GM19099 (cell line): ENCODE measurements at regions not wholly inside any gene's neighbourhood (a gene's known extent, or its start where the extent isn't known, plus 50 kb on each side); places are given as distances from the start of the nearest gene placed in this dataset.

Experiments
- POLR2A ChIP-seq: IDR thresholded peaks from 3 replicates; pipeline ENCODE4 v1.6.1; 2011; ENCODE audit warnings: low read depth; ENCODE audit not compliant: insufficient read length; ENCODE audit errors: extremely low read depth

DNA sequence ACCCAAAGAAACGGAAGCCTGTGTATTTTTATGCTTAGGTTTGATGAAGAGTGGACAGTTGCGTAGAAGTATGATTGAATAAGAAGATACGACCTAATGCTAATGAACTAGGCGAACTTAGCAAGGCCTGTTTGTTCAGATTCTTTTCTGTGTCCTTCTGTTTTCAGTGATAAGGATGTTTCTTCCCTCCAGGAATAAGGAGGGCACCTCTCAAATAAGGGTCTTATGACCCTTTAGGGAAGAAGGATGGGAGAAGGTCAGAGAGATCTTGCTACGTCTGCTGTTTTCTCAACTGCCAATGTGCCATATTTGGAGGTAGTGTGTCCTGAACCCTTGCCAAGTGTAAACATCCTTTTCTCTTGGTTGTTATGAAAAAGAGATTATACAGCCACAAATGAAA, 524.8 kb downstream of the UTRN start:
- TF ChIP-seq POLR2A: no peak

DNA sequence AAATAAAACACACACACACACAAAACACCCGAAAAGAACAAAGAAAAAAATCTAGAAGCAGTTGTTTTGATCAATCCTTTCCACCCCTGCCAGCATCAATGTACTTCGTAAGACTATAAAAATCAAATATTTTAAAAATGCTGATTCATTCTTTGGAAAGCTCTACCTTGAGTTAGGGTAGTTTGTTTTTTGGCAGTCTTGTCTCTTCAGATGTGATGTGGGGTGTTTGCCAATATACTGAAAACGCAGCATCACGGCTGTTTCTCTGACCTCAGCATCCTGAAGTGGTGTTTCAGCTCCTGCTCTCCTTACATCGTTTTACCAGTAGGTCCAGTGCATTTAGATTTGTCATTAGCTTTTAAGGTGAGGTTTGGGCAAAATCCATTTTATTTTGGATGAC, 526.0 kb downstream of the UTRN start:
- no peak for TF ChIP-seq POLR2A

DNA sequence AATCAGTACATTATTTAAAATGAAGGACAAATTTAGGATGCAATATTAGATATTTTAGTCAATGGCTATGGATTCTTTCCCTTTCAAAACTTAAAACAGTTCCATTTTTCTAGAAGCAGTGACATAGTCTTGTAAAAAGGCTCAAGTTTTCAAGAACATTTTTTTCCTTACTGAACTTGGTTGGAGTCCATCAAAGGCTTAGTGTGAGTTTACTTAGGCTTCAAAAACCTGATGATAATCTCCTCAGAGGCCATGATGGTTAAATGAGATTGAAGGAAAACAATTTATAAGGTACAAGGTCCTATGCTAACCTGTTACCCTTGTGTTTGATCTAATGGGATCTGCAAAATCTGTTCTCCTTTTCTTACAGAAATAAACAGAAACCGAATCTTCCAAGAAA, 531.8 kb downstream of the UTRN start:
- TF ChIP-seq POLR2A: no peak

DNA sequence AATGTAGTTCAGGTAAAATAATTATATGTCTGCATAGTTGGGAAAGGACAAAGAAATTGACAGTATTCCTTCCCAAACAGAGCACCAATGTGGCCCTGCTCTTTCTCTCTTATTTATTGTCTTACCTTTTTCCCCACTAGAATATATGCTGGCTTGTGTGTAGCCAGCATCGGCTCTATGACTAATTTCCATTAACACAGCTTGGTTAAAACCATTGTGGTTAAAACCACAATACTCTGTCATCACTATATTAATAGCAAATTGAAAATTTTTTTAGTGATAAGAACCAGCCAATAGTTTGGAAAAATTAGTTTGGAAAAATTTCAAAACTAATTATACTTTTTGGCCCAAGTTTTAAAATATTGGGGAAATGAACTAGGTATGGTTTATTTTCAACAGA, 535.1 kb downstream of the UTRN start:
- no peak for TF ChIP-seq POLR2A

DNA sequence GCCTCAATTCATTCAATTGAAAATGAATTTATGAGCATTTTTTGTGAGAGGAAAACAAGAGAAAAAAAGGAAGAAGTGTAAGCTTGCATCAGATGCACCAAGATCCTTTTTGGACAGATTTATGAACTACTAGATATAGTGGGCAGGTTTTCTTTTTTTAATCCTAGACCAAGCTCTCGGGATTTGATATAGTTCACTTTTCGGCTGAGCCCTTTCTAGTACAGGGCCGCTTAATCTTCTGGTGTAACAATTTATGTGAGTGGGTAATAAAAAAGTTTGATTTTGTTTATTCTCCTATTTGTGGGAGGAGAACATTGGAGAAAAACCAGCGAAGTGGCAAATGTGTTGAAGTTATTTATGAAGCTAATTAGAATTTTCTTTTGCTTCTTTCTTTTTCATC, 538.0 kb downstream of the UTRN start:
- no peak for TF ChIP-seq POLR2A

DNA sequence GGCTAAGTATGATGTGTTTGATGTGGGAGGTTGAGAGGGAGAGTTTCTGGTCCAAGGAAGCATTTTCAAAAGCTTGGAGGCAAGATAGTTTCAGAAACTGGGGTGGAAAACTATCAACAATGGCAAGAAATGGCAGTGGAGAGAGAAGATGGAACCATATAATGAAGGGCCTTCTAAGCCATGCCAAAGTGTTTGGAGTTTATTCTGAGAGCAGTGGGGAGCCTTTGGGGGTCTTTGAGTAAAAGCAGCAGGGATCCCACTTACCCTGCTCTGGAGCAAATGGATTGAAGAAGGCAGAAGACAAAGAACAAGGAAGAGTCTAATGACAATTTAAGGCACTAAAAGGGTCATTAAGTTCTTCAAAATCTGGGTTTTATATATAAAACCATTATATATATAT, 538.9 kb downstream of the UTRN start:
- no peak for TF ChIP-seq POLR2A

DNA sequence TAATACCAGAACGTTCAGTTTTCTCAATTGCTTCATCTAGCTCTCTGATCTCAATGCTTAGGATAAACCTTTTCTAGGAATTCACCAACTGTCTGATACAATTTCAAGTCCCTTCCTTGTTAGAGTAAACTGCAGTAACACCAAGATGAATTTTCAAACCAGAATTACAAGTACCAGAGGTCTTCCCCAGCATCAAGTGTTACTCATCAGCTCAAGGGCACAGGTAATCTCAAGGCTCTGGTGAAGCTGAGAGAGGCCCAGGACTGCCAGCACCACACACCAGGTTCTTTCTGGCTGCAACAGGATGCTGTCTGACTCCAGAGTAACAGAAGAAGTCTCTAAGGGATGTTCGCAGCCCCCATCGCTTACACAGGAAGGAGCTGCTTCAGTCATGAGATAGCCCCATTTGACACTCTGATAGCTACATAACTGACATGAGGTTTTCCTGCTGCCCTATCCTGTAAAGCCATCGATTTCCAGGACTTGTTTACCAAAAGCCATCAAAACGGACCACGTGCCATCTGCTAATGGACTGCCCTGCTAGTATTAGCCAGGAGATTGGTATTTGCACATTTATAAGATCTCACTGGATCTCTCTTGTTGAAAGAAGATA, 549.4 kb downstream of the UTRN start:
- no peak for TF ChIP-seq POLR2A

DNA sequence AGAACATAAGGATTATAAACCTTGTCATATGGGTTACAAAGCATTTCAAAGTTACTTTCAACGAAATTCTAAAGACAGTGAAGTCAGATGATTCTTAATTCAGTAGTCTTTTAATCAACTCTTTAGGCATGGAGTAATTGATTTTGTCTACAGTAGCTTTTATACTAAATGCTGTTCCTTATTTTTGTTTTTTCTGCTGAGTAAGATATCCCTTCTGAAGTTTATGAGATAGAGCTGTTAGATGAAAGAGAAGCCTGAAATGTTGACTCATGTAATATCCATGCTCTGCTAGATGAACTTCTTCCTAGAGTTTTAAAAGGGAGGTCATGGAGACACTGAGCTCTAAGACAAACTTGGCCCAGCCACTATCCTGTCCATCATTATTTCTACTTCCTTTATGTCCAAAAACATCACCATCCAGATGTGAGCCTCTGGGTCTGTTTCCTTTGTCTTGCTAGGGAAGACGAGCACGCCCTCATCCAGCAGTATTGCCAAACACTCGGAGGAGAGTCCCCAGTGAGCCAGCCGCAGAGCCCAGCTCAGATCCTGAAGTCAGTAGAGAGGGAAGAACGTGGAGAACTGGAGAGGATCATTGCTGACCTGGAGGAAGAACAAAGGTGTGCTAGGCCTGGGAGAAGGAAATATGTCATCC, 550.3 kb downstream of the UTRN start:
- no peak for TF ChIP-seq POLR2A

DNA sequence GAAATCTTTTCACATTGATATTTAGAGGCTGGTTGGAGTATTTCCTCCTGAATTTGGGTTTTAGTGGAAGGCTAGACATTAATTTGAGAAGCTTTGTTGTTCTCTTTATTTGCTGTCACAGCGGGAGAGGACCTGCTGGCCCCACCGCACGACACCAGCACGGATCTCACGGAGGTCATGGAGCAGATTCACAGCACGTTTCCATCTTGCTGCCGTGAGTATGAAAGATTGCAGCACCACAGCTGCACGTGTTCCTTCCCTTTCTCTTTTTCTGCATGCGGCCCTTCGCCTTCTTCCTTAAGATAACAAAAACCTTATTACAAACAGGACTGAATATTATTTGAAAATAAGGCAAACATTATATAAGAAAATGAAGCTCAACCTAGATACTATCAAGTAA, 555.5 kb downstream of the UTRN start:
- TF ChIP-seq POLR2A: no peak

DNA sequence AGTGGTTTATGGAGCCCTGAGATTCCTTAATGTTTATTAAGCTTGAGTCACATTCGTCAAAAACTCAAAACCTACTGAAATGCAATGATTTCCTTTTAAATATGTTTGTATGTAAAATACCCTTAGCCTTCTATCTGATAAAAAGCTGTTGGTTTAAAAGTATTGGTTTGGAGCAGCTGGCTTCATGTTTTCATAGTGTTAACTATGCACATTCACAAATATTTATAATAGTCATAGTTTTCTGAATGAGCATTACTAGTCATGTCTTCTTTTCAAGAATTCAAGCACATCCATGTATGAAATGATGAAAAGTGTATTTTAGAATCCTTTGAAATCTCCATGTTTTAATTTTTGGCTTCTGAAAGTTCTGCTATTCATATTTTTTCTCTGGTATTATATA, 558.6 kb downstream of the UTRN start:
- TF ChIP-seq POLR2A: no peak

DNA sequence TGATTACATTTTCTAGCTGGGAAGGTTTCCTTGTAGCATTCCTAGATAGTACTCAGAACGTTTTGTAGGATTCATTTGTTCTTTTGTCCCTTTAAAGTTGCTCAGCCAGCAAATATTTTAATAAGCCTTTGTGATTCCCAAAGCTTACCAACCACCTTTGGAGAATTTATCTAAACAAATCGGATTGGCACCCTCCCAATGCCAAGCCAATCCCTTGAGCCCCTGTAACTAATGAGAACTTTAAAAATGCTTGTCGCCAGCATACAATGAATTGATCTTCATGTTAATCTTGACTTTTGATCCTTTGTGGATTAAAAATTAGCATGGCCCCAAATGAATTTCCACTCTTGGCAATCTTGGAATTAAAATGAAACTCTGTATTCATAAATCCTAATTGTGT, 559.5 kb downstream of the UTRN start:
- no peak for TF ChIP-seq POLR2A

DNA sequence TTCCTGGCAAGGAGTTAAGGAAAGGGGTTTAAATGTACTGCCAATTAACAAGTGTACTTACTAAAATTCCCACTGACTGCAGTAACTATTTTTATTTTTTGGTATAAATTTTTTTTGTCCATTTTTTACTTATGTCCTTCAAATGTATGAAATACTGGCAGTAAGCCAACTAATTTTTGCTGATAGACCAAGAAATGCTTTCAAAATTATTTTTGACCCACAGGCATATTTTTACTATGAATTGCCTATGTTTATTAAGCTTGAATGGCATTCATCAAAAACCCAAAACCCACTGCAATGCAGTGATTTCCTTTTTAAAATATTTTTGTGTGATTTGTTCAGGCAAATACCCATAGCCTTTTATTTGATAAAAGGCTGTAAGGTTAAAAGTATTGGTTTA, 560.1 kb downstream of the UTRN start:
- no peak for TF ChIP-seq POLR2A

DNA sequence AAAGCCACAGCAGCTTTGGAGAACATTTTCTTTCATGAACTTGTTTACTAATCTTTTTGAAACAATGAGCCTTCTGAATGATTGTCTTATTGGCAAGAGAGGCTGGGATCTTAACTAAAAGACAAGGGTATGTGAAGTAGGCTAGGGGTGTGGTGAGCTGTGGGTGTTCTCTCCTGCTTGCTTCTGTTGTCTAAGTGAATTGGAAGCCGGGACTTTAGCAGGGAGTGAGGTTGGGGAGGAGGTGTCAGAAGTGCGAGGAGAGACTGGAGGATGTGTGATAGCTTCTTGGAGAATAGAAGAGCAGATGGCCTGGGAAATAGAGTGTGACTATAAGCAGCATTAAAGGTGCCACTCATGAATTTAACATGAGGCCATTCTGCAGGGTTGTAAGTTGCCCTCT, 562.8 kb downstream of the UTRN start:
- no peak for TF ChIP-seq POLR2A

DNA sequence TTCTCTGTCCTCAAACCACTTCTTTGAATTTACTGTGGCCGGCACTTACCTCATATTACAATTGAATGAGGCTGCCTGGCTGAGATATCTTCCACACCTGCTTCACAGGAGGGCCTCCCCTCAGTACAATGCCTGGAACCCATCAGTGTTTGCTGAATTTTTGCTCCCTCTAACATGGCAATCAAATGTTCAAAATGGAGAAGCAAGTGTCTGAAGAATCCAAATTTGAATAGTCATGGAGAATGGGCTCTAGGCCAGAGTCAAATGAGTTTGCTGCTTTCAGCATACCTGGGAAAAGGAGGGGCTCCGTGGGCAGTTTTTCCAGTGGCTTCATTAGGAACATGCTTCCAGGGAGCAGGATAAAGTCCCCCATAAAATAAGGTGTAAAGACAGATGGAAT, 564.8 kb downstream of the UTRN start:
- no peak for TF ChIP-seq POLR2A

DNA sequence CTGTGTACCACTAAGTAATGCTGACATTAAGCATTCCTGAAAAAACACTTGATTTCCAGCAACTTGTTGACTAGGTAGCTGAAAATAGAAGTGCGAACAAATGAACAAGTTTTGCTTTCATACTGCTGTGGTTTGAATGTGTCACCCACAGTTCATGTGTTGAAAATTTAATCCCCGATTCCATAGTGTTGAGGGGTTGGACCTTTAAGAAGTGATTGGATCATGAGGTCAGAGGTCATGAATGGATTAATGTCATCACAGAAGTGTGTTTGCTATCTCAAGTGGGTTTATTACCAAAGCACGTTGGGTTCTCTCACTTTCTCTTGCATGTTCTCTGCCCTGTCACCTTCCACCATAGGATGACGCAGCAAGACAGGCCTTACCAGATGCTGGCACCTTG, 568.5 kb downstream of the UTRN start:
- TF ChIP-seq POLR2A: no peak

DNA sequence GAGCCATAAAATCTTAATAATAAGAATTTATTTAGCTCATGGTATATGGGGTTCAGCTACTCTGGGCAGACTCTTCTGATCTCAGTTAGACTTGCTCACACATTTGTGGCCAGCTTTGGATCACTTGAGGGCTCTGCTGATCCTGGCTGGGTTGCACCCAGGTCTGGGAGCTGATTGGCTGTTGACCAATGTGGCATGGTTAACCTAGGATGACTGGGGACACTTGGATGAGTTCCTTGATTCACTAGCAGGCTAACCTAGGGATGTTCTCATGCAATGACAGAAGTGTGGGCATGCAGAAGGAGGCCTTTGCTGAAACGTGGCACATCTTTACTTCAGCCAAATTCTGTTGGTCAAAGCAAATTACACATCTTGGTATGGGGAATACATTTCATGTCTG, 569.5 kb downstream of the UTRN start:
- no peak for TF ChIP-seq POLR2A

DNA sequence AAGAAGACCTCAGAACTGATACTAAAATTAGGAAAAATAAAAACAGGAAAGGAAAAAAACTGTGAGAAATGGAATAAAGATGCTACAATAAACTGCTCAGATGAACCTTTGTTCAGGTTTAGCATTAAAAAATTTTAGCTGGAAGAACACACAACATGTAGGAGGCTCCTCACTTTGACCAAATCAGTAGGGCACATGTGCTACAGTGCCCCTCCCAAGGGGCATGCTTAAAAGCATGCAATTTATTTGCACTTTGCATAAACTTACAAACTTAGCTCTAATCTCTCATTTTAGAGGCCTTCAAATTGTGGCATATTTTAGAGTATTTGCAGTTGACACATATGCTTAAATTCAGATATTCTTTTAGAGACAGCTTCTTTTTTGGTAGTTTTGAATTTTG, 570.2 kb downstream of the UTRN start:
- no peak for TF ChIP-seq POLR2A
